ENCODE measurements at regions not wholly inside any gene's neighbourhood (a gene's known extent, or its start where the extent isn't known, plus 50 kb on each side); places are given as distances from the start of the nearest gene placed in this dataset.

DNA sequence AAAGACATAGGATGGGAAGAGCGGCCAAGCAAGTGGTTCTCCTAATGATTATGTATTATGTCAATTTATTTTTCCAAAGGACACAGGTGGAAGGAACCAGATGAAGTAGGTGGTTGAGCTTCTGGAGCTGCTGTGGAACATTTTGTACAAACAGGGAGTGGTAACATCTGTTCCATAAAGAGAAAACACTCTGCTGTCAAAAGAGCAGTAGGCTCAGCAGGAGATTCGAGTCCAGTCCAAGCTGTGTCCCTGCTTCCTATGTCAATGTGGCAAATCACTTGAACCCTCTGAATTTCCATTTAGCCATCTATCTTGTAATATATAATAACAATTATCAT, 448.0 kb upstream of the ANKRD30A start:
- TF ChIP-seq, protein P1, sequence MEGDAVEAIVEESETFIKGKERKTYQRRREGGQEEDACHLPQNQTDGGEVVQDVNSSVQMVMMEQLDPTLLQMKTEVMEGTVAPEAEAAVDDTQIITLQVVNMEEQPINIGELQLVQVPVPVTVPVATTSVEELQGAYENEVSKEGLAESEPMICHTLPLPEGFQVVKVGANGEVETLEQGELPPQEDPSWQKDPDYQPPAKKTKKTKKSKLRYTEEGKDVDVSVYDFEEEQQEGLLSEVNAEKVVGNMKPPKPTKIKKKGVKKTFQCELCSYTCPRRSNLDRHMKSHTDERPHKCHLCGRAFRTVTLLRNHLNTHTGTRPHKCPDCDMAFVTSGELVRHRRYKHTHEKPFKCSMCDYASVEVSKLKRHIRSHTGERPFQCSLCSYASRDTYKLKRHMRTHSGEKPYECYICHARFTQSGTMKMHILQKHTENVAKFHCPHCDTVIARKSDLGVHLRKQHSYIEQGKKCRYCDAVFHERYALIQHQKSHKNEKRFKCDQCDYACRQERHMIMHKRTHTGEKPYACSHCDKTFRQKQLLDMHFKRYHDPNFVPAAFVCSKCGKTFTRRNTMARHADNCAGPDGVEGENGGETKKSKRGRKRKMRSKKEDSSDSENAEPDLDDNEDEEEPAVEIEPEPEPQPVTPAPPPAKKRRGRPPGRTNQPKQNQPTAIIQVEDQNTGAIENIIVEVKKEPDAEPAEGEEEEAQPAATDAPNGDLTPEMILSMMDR (IDR thresholded peaks at IDR 0.05; ENCODE audit: low read depth, low read length), result no peak
- no peak overlapping the region for H3K27ac ChIP-seq (ENCODE audit: low read depth, low read length)
- no peak overlapping the region for H3K4me3 ChIP-seq (ENCODE audit: low read depth, low read length)
- DNase-seq (ENCODE audit: low read depth, low spot score), result no peak
- POLR2A ChIA-PET, result no interaction called here
- H3K27me3 ChIP-seq (ENCODE audit: control insufficient read depth, insufficient read depth, low read length), result no peaks in the 10 kb centered on the region
- CTCF ChIA-PET, result interaction anchor here (0.6 to 2.0 kb wide), 2 partner anchors 1042 to 1114 kb away, joined by 3 to 5 read pairs; no protein-coding TSS in a partner anchor
- no peaks in the 10 kb centered on the region for H3K9me3 ChIP-seq (ENCODE audit: control insufficient read depth, insufficient read depth, low read length)

DNA sequence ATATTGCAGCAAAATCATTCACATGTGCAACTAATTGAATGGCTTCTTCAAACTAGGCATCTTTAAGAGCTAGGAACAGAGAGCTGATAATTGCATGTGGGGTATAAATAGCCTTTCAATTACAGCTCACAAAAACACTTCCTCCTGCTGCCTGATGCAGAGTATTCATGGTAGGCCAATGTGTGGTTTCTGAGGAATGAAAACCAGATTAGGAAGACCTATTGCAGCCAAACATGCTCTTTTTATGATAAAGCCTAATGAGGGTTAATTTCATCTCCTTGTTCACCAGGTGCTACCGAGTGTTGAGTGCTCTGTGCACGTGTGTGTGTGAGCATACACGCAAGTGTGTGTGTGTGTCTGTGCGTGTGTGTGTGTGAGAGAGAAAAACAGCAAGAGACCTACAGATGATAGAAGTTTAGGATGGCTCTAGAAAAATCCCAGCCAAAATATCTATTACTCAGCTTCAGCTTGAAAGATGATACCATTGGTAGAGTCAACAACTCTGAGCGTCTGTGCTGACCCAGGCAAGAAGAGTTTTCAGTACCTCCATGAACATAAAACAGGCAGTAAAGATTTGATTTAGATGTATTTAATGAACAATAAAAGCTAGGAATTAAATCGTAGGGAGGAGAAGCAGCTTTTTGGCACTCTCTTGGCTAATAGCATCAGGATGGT, 448.5 kb upstream of the ANKRD30A start:
- ChIA-PET CTCF (interaction anchor here (0.6 to 2.0 kb wide), 3 partner anchors 103 to 1113 kb away, joined by 3 to 5 read pairs (median 4); no protein-coding TSS in a partner anchor), POLR2A (no interaction called here)
- H3K27ac ChIP-seq (ENCODE audit: low read depth, low read length), result peak overlapping the region; percentile 32
- no peaks in the 10 kb centered on the region for H3K27me3 ChIP-seq (ENCODE audit: control insufficient read depth, insufficient read depth, low read length)
- no peak for DNase-seq (ENCODE audit: low read depth, low spot score)
- no peaks in the 10 kb centered on the region for H3K9me3 ChIP-seq (ENCODE audit: control insufficient read depth, insufficient read depth, low read length)
- TF ChIP-seq, protein P1 (IDR thresholded peaks at IDR 0.05; ENCODE audit: low read depth, low read length), result no peak
- no peak overlapping the region for H3K4me3 ChIP-seq (ENCODE audit: low read depth, low read length)

DNA sequence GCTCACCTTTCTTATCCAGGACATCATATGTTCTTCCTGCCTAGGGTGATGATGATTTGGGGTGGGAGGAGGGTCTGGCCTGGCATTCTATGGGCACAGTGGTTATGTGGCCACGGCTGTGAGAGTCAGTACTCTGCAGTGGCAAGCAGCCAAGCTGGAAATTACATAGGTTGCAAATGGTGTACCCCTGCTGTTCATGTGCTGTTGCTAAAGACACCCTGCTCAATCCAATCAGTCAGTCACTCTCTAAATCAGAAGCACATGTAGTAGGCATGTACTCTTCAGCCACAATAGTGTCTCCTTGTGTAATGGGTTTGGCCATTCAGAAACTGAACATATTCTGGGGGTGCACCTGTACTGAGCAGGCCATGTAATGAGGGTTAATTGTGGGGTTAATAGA, 449.1 kb upstream of the ANKRD30A start:
- Histone ChIP-seq H3K27me3 (ENCODE audit: control insufficient read depth, insufficient read depth, low read length) (no peaks in the 10 kb centered on the region), H3K4me3 (ENCODE audit: low read depth, low read length) (no peak overlapping the region), H3K27ac (ENCODE audit: low read depth, low read length) (no peak overlapping the region), H3K9me3 (ENCODE audit: control insufficient read depth, insufficient read depth, low read length) (no peaks in the 10 kb centered on the region)
- CTCF ChIA-PET, result interaction anchor here (0.6 to 1.8 kb wide), 2 partner anchors 9 to 103 kb away, joined by 4 to 8 read pairs; no protein-coding TSS in a partner anchor
- DNase-seq (ENCODE audit: low read depth, low spot score), result no peak
- TF ChIP-seq, protein P1 (IDR thresholded peaks at IDR 0.05; ENCODE audit: low read depth, low read length), result no peak
- POLR2A ChIA-PET, result interaction anchor here (0.7 kb wide), 1 partner anchor 37 kb away, joined by 5 read pairs; no protein-coding TSS in a partner anchor

DNA sequence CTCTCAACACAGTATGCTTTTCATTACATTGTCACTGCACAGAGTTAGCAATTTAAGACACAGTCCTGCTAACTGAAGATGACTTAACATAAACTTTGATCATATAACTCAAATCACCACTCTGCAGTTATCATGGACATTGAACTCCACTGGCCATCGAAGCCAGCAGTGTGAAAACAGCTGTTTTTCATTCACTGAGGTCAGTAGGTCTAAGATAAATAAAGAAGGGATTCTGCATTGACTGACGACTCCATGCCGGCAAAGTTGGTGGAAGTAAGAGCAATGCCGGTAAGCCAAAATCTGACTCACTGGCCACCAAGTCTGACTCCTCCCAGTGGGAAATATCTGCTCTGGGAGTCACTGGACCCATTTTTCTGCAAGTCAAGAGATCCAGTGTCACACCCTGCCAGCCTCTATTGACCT, 449.9 kb upstream of the ANKRD30A start:
- no peak for DNase-seq (ENCODE audit: low read depth, low spot score)
- ChIA-PET POLR2A (no interaction called here), CTCF (interaction anchor here (1.8 kb wide), 1 partner anchor 104 kb away, joined by 4 read pairs; no protein-coding TSS in a partner anchor)
- Histone ChIP-seq H3K27ac (ENCODE audit: low read depth, low read length) (no peak overlapping the region), H3K4me3 (ENCODE audit: low read depth, low read length) (no peak overlapping the region), H3K9me3 (ENCODE audit: control insufficient read depth, insufficient read depth, low read length) (no peaks in the 10 kb centered on the region), H3K27me3 (ENCODE audit: control insufficient read depth, insufficient read depth, low read length) (no peaks in the 10 kb centered on the region)
- TF ChIP-seq, protein P1 (IDR thresholded peaks at IDR 0.05; ENCODE audit: low read depth, low read length), result no peak

DNA sequence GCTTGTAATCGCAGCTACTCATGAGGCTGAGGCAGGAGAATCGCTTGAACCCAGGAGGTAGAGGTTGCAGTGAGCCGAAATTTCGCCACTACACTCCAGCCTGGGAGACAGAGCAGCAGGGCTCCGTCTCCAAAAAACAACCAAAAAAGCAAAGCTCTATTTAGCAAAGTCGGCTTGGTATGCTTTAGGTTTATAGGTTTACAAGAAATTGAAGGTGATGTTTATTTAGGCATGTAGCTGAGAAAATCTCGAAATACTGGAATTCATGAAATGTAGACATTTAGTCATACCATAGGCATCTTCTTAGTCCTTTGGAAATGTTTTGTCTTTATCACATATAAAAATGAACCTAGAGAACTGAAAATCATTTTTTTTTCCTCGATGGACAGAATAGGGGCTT, 453.8 kb upstream of the ANKRD30A start:
- POLR2A ChIA-PET, result interaction anchor here (1.3 kb wide), 1 partner anchor 54 kb away, joined by 3 read pairs; no protein-coding TSS in a partner anchor
- Histone ChIP-seq H3K4me3 (ENCODE audit: low read depth, low read length) (no peak overlapping the region), H3K9me3 (ENCODE audit: control insufficient read depth, insufficient read depth, low read length) (no peaks in the 10 kb centered on the region), H3K27ac (ENCODE audit: low read depth, low read length) (no peak overlapping the region), H3K27me3 (ENCODE audit: control insufficient read depth, insufficient read depth, low read length) (no peaks in the 10 kb centered on the region)
- no peak for DNase-seq (ENCODE audit: low read depth, low spot score)
- CTCF ChIA-PET, result interaction anchor here (1.0 kb wide), 1 partner anchor 108 kb away, joined by 3 read pairs; no protein-coding TSS in a partner anchor
- TF ChIP-seq, protein P1 (IDR thresholded peaks at IDR 0.05; ENCODE audit: low read depth, low read length), result no peak
